Keratinocyte (primary cell): ENCODE measurements at regions not wholly inside any gene's neighbourhood (a gene's known extent, or its start where the extent isn't known, plus 50 kb on each side); places are given as distances from the start of the nearest gene placed in this dataset.

Source experiments
- DNase-seq: peaks from one replicate; pipeline ENCODE4 v3.0.0-alpha.2; 2011; ENCODE audit warnings: low read depth, missing footprints, low spot score
- FAIRE-seq: peaks from 2 replicates; lab custom pipeline; 2011; peaks lifted over from hg19 to GRCh38; lab: Jason Lieb, UNC
- H2AFZ ChIP-seq: 2 replicates; pipeline ENCODE4 v1.6.0; 2012; ENCODE audit warnings: low read length, control low read depth, inconsistent platforms; ENCODE audit not compliant: control insufficient read depth
- H3K27ac ChIP-seq: 2 replicates; pipeline ENCODE4 v1.5.1; 2011; ENCODE audit warnings: low read length; ENCODE audit not compliant: control insufficient read depth, insufficient read depth
- H3K27me3 ChIP-seq: 3 replicates; pipeline ENCODE4 v1.6.0; 2011; ENCODE audit warnings: low read length; ENCODE audit not compliant: control insufficient read depth, insufficient read depth; ENCODE audit errors: extremely low read depth
- H3K36me3 ChIP-seq, 2 experiments: 2 replicates in 1 of 2; 3 replicates in 1 of 2; pipeline ENCODE4 v1.5.1; 2011; ENCODE audit warnings: low read length in 2 of 2, mild to moderate bottlenecking in 1 of 2; ENCODE audit not compliant: control insufficient read depth in 2 of 2, insufficient read depth in 2 of 2; ENCODE audit errors: extremely low read depth in 1 of 2
- H3K4me1 ChIP-seq: 3 replicates; pipeline ENCODE4 v1.5.1; 2011; ENCODE audit warnings: low read length; ENCODE audit not compliant: control insufficient read depth, insufficient read depth; ENCODE audit errors: extremely low read depth
- H3K4me2 ChIP-seq: 3 replicates; pipeline ENCODE4 v1.6.0; 2011; ENCODE audit warnings: low read depth, low read length; ENCODE audit not compliant: control insufficient read depth, insufficient read depth; ENCODE audit errors: extremely low read depth
- H3K4me3 ChIP-seq, 3 experiments: fragments of 200-600 bp in 1 of 3; sonication (generic) in 1 of 3; 2 replicates in 2 of 3; 3 replicates in 1 of 3; pipeline ENCODE4 v1.5.1; 2011 to 2016; ENCODE audit warnings: low read length in 3 of 3, mild to moderate bottlenecking in 3 of 3, control low read depth in 2 of 3, inconsistent platforms in 1 of 3, low read depth in 1 of 3, mixed read lengths in 1 of 3, mixed run types in 1 of 3, moderate library complexity in 1 of 3; ENCODE audit not compliant: control insufficient read depth in 2 of 3, insufficient read depth in 2 of 3; ENCODE audit errors: extremely low read depth in 1 of 3
- H3K79me2 ChIP-seq: 2 replicates; pipeline ENCODE4 v1.6.0; 2012; ENCODE audit warnings: low read length; ENCODE audit not compliant: control insufficient read depth, insufficient read depth
- H3K9ac ChIP-seq: 3 replicates; pipeline ENCODE4 v1.6.0; 2011; ENCODE audit warnings: low read length; ENCODE audit not compliant: control insufficient read depth, insufficient read depth; ENCODE audit errors: extremely low read depth
- H3K9me1 ChIP-seq: 3 replicates; pipeline ENCODE4 v1.6.0; 2011; ENCODE audit warnings: low read length; ENCODE audit not compliant: control insufficient read depth, insufficient read depth; ENCODE audit errors: extremely low read depth
- H3K9me3 ChIP-seq: 2 replicates; pipeline ENCODE4 v1.5.1; 2012; ENCODE audit warnings: low read depth, low read length; ENCODE audit not compliant: control insufficient read depth
- H4K20me1 ChIP-seq: 3 replicates; pipeline ENCODE4 v1.6.0; 2011; ENCODE audit warnings: low read length; ENCODE audit not compliant: control insufficient read depth, insufficient read depth; ENCODE audit errors: extremely low read depth
- CTCF ChIP-seq, 3 experiments: IDR thresholded peaks in 1 of 3; conservative IDR thresholded peaks in 1 of 3; optimal IDR thresholded peaks in 1 of 3; 2 replicates in 2 of 3; 3 replicates in 1 of 3; pipeline versions ENCODE3 to v1.5.1; 2011; ENCODE audit warnings: low read length in 3 of 3, mild to moderate bottlenecking in 3 of 3, moderate library complexity in 2 of 3, control low read depth in 1 of 3, inconsistent platforms in 1 of 3; ENCODE audit not compliant: insufficient read depth in 2 of 3; ENCODE audit errors: extremely low read depth in 1 of 3
- EZH2 ChIP-seq: IDR thresholded peaks from one replicate; pipeline ENCODE4 v1.6.1; 2012; ENCODE audit warnings: inconsistent platforms, mild to moderate bottlenecking, low read length, moderate library complexity
- dilution Hi-C: fragments of 300-500 bp; cut with MboI; formaldehyde crosslinking; loops from one replicate; pipeline ENCODE4 v1.7.0; 2020; ENCODE audit warnings: low sequenced_read_pairs; ENCODE audit not compliant: extremely low pct_ligation_motif_present

- Histone ChIP-seq H3K9me3 (no peaks in the 10 kb centered on the region), H3K9ac (no peak overlapping the region), H3K9me1 (no peaks in the 10 kb centered on the region), H3K4me2 (no peak overlapping the region), H3K4me1 (no peaks in the 10 kb centered on the region), H3K27me3 (no peaks in the 10 kb centered on the region), H3K27ac (no peak overlapping the region), H3K4me3 (no peak overlapping the region), H3K36me3 (no peaks in the 10 kb centered on the region), H3K79me2 (no peaks in the 10 kb centered on the region), H2AFZ (no peak overlapping the region), H4K20me1 (no peaks in the 10 kb centered on the region)
- dilution Hi-C loops = no loop called here
- FAIRE-seq = no peak
- no peak for TF ChIP-seq EZH2
- no peak for TF ChIP-seq CTCF (optimal IDR thresholded peaks at IDR 0.05 in 1 of 3, IDR thresholded peaks at IDR 0.05 in 1 of 3, conservative IDR thresholded peaks at IDR 0.05 in 1 of 3; ENCODE audit: extremely low read depth in 1 of 3, insufficient read depth in 2 of 3, low read length in 3 of 3)
- DNase-seq = no peak
These were observed 285.9 kb downstream of the CHL1 start for GRCh38 chr3:482479-482878.

GRCh38 chr3:484341-484740, 287.8 kb downstream of the CHL1 start:
- H4K20me1 ChIP-seq = no peaks in the 10 kb centered on the region
- H3K9me3 ChIP-seq = no peaks in the 10 kb centered on the region
- no peaks in the 10 kb centered on the region for H3K79me2 ChIP-seq
- no peak overlapping the region for H3K9ac ChIP-seq
- H3K4me2 ChIP-seq = no peak overlapping the region
- no peak overlapping the region for H3K27ac ChIP-seq
- TF ChIP-seq EZH2 (no peak), CTCF (optimal IDR thresholded peaks at IDR 0.05 in 1 of 3, IDR thresholded peaks at IDR 0.05 in 1 of 3, conservative IDR thresholded peaks at IDR 0.05 in 1 of 3; ENCODE audit: extremely low read depth in 1 of 3, insufficient read depth in 2 of 3, low read length in 3 of 3) (no peak)
- H3K4me1 ChIP-seq = no peaks in the 10 kb centered on the region
- H3K36me3 ChIP-seq = no peaks in the 10 kb centered on the region
- dilution Hi-C loops = no loop called here
- DNase-seq (no peak), FAIRE-seq (no peak)
- H2AFZ ChIP-seq = no peak overlapping the region
- no peaks in the 10 kb centered on the region for H3K9me1 ChIP-seq
- no peak overlapping the region for H3K4me3 ChIP-seq
- H3K27me3 ChIP-seq = no peaks in the 10 kb centered on the region
